Left renal pelvis (tissue), 4 donors: ENCODE measurements at regions not wholly inside any gene's neighbourhood (a gene's known extent, or its start where the extent isn't known, plus 50 kb on each side); places are given as distances from the start of the nearest gene placed in this dataset.

Source experiments
- DNase-seq, 4 donors: peaks; one replicate each; pipeline ENCODE4 v3.0.0-alpha.2; 2013; ENCODE audit warnings: low read depth in 4 of 4, low spot score in 3 of 4

DNA sequence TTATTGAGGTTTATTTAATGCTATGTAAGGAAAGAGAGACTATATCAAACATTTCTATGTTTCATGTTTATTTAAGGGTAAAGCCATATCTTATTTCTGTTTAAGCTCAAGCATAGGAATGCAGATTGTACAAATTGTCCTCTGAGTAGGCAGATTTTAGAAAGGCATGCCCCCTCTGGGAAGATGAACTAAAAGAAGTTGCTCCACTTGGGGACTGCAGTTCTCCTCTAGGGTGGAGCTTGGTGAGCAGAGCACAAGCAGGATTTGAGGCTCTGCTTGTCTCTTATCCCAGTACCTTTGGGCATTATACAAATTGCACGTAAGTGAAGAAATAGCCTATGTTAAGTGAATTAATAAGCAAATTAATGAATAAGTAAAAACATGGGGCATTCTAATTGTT lies 96.2 kb upstream of the PDE3A start:
- DNase-seq = no peak

GRCh38 chr12:20272801-20273200 lies 95.5 kb upstream of the PDE3A start:
- no peak for DNase-seq

DNA sequence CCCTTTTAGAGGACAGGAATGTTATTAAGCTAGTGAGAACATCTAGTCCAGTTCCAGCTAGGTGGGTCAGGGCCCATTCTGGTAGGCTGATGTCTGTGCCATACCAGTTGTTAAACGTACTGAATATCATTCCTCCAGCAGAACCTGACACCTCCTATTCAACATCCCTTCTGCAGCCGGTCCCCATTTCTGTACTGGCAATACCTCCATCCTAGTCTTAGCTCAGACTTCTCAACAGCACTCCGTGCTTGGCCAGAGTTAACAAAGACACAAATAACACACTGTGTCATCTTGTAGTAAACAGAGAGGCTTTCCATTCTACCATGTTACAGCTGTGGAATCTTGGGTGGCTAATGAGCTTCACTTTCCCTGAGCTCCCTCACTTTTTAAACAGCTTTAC lies 94.3 kb upstream of the PDE3A start:
- no peak for DNase-seq

DNA sequence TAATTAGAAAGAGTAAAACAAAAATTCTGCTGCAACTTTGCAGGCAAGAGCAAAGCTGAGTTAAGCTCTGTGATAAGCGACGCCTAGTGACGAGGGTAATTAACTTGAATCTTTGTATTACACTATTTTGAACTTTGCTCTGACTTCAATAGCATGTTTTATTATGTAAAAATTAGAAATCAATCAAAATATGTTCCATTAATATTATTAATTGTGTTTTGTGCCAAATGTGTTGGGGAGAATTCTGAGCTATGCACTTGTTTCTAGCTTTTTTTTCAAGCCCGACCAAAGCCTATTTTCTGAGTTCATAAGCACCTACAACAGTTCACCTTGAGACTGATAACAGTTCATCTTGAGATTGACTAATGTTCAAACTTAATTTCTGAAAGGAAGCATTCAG lies 90.1 kb upstream of the PDE3A start:
- no peak for DNase-seq

- DNase-seq = no peak
Measured at GRCh38 chr12:20280515-20280914, 87.8 kb upstream of the PDE3A start.

GRCh38 chr12:20282401-20282800 lies 85.9 kb upstream of the PDE3A start:
- no peak for DNase-seq

- DNase-seq = no peak
Measured at GRCh38 chr12:20283482-20283881, 84.9 kb upstream of the PDE3A start.

DNA sequence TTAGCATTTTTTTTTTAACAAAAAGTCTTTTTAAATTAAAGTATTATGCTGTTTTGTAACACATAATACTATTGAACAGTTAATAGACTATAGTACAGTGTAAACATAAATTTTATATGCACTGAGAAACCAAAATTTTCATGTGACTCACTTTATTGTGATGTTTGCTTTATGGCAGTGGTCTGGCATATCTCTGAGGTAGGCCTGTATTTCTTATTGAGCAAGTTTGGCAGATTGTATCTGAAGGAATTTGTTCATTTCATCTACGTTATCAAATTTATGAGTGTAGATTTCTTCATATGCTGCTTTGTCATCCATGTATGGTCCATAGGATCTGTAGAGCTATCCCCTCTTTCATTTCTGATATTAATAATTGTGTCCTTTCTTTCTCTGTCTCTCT lies 78.8 kb upstream of the PDE3A start:
- DNase-seq = no peak

GRCh38 chr12:20300457-20300856 lies 67.9 kb upstream of the PDE3A start:
- DNase-seq = no peak

GRCh38 chr12:20305470-20305869 lies 62.9 kb upstream of the PDE3A start:
- no peak for DNase-seq

GRCh38 chr12:20309504-20310148 lies 58.7 kb upstream of the PDE3A start:
- no peak for DNase-seq

DNA sequence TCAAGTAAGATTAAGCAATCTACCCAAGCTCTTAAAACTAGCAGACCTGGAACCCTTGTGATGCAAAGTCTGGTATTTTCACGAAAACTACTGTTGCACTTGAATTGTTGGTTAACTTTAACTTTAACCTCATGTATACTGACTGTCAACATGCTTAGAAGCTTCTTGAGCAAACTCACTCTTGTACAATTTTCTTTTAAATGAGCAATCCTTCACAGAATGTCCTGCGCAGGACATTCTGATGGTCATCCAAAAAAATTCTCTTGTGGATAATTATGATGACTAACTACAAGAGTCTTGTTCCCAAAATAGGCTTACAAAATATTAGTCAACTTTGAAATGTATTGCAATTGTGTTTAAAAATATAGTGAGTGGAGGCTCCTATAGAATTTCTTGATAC lies 54.0 kb upstream of the PDE3A start:
- no peak for DNase-seq

DNA sequence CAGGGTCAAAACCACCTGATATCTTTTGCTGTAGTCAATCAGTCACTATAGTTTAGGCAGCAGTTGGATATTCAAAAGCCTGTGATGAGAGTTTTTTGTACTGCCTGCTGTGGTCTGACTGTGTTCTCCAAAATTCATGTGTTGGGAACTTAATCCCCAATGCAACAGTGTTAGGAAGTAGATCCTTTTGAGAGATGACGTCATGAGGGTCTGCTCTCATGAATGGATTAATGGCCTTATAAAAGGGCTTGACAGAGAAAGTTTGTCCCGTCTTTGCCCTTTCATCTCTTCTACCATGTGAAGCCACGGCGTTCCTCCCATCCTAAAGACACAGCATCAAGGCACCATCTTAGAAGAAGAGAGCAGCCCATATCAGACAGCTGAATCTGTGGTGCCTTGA lies 50.8 kb upstream of the PDE3A start:
- DNase-seq = no peak
